HepG2 (cell line): ENCODE measurements at regions not wholly inside any gene's neighbourhood (a gene's known extent, or its start where the extent isn't known, plus 50 kb on each side); places are given as distances from the start of the nearest gene placed in this dataset.

Source experiments
- ATAC-seq: fragments of 200-7000 bp; cut with Tn5 transposase; 3 replicates; pipeline ENCODE4 v1.9.1; 2020; ENCODE audit warnings: mild to moderate bottlenecking, moderate library complexity
- BruUV-seq: library from RNA; stranded (reverse); fragments of 400-500 nt; replicated peaks from 2 replicates; lab custom pipeline; 2021; lab: Mats Ljungman, UMichigan
- CTCF ChIA-PET: fragments of 300-600 bp; formaldehyde crosslinking; extraction: SDS; loops from one replicate; lab custom pipeline; 2021; ENCODE audit warnings: low total read pairs, inconsistent platforms, low intra/inter-chr PET ratio; lab: Yijun Ruan, JAX
- POLR2A ChIA-PET: fragments of 350-600 bp; sonication (Branson Sonifier 250); formaldehyde crosslinking; loops from one replicate; lab custom pipeline; 2020; ENCODE audit warnings: antibody characterized with exemption, inconsistent platforms; lab: Yijun Ruan, JAX
- DNase-seq: peaks from one replicate; pipeline ENCODE4 v3.0.0-alpha.2; 2015; ENCODE audit warnings: low spot score
- FAIRE-seq: peaks from 3 replicates; lab custom pipeline; 2011; peaks lifted over from hg19 to GRCh38; lab: Jason Lieb, UNC
- H2AFZ ChIP-seq: one replicate; pipeline ENCODE4 v1.6.1; 2011; ENCODE audit warnings: low read length, inconsistent platforms
- H3K27ac ChIP-seq: fragments of 300-600 bp; 3 replicates; pipeline ENCODE4 v1.8.0; 2011; ENCODE audit warnings: mixed run types, mild to moderate bottlenecking, mixed read lengths, low read length, inconsistent platforms; ENCODE audit not compliant: insufficient read depth; ENCODE audit errors: extremely low read length
- H3K27me3 ChIP-seq, 2 experiments: fragments of 200-600 bp in 1 of 2; 2 replicates in 1 of 2; 3 replicates in 1 of 2; pipeline versions ENCODE4 v1.6.0 to v1.8.0; 2011; ENCODE audit warnings: low read length in 2 of 2, mild to moderate bottlenecking in 2 of 2, moderate library complexity in 2 of 2, inconsistent platforms in 1 of 2; ENCODE audit not compliant: insufficient read depth in 2 of 2, control insufficient read depth in 1 of 2
- H3K36me3 ChIP-seq, 2 experiments: fragments of 200-600 bp in 1 of 2; replicated peaks in 1 of 2; 2 replicates in 1 of 2; 3 replicates in 1 of 2; pipeline versions ENCODE4 v1.5.1 to v1.8.0; 2011; ENCODE audit warnings: low read length in 2 of 2, inconsistent platforms in 1 of 2; ENCODE audit not compliant: insufficient read depth in 2 of 2, control insufficient read depth in 1 of 2
- H3K4me1 ChIP-seq: 2 replicates; pipeline ENCODE4 v1.5.1; 2012; ENCODE audit warnings: low read length, inconsistent platforms; ENCODE audit not compliant: insufficient read depth
- H3K4me2 ChIP-seq: 2 replicates; pipeline ENCODE4 v1.6.0; 2011; ENCODE audit warnings: low read depth, low read length, inconsistent platforms
- H3K4me3 ChIP-seq, 3 experiments: fragments of 200-600 bp in 1 of 3; sonication (generic), shearing (Covaris generic) in 1 of 3; replicated peaks in 1 of 3; 2 replicates each; pipeline ENCODE4 v1.5.1; 2011 to 2016; ENCODE audit warnings: low read length in 3 of 3, inconsistent platforms in 2 of 3, low read depth in 2 of 3, mild to moderate bottlenecking in 2 of 3, control low read depth in 1 of 3, mixed read lengths in 1 of 3; ENCODE audit not compliant: insufficient read depth in 1 of 3
- H3K79me2 ChIP-seq: one replicate; pipeline ENCODE4 v1.6.1; 2011; ENCODE audit warnings: low read length, inconsistent platforms; ENCODE audit not compliant: insufficient read depth
- H3K9ac ChIP-seq: 2 replicates; pipeline ENCODE4 v1.6.0; 2011; ENCODE audit warnings: mild to moderate bottlenecking, low read depth, low read length, inconsistent platforms; ENCODE audit not compliant: insufficient read depth
- H3K9me3 ChIP-seq: 2 replicates; pipeline ENCODE4 v1.5.1; 2012; ENCODE audit warnings: mild to moderate bottlenecking, low read length
- H4K20me1 ChIP-seq: 2 replicates; pipeline ENCODE4 v1.6.0; 2011; ENCODE audit warnings: inconsistent platforms, mild to moderate bottlenecking, low read length, moderate library complexity; ENCODE audit not compliant: insufficient read depth
- AGO1 ChIP-seq: fragments of 200-400 bp; formaldehyde crosslinking; IDR thresholded peaks from 2 replicates; pipeline ENCODE4 v1.6.1; 2017; ENCODE audit warnings: mild to moderate bottlenecking, low read depth, low read length, moderate library complexity; ENCODE audit not compliant: poor library complexity, severe bottlenecking
- IKZF1 ChIP-seq: fragments of 450-650 bp; IDR thresholded peaks from 2 replicates; pipeline ENCODE4 v1.7.1; 2016
- KDM4B ChIP-seq: sonication (generic); formaldehyde crosslinking; IDR thresholded peaks from 2 replicates; pipeline ENCODE4 v1.4.0; 2020; ENCODE audit warnings: missing genetic modification reagents
- NFE2L1 ChIP-seq: sonication (generic); formaldehyde crosslinking; IDR thresholded peaks from 2 replicates; pipeline ENCODE4 v1.4.0; 2020; ENCODE audit warnings: missing genetic modification reagents, mild to moderate bottlenecking, borderline replicate concordance
- NFKBIZ ChIP-seq: IDR thresholded peaks from 2 replicates; pipeline ENCODE4 v1.6.1; 2018; ENCODE audit warnings: missing genetic modification reagents, missing compliant biosample characterization
- NFYB ChIP-seq: sonication (generic); formaldehyde crosslinking; IDR thresholded peaks from 2 replicates; pipeline ENCODE4 v1.4.0; 2020; ENCODE audit warnings: missing genetic modification reagents
- REXO4 ChIP-seq: sonication (generic); formaldehyde crosslinking; IDR thresholded peaks from 2 replicates; pipeline ENCODE4 v1.8.0; 2022; ENCODE audit warnings: missing genetic modification reagents, mild to moderate bottlenecking, borderline replicate concordance
- RFX3 ChIP-seq: IDR thresholded peaks from 2 replicates; pipeline ENCODE4 v1.6.1; 2016; ENCODE audit warnings: missing biosample characterization, missing genetic modification reagents
- RNF219 ChIP-seq: sonication (generic); formaldehyde crosslinking; IDR thresholded peaks from 2 replicates; pipeline ENCODE4 v1.5.0; 2020; ENCODE audit warnings: mild to moderate bottlenecking, missing genetic modification reagents
- SETDB1 ChIP-seq: sonication (generic); formaldehyde crosslinking; IDR thresholded peaks from 2 replicates; pipeline ENCODE4 v1.5.1; 2020; ENCODE audit warnings: missing genetic modification reagents, mild to moderate bottlenecking, borderline replicate concordance
- SMARCE1 ChIP-seq: fragments of 450-650 bp; IDR thresholded peaks from 2 replicates; pipeline ENCODE4 v1.6.1; 2017; ENCODE audit warnings: borderline replicate concordance
- ZBTB1 ChIP-seq: sonication (generic); formaldehyde crosslinking; IDR thresholded peaks from 2 replicates; pipeline ENCODE4 v1.4.0; 2020; ENCODE audit warnings: missing genetic modification reagents, borderline replicate concordance
- ZC3H13 ChIP-seq: sonication (generic); formaldehyde crosslinking; IDR thresholded peaks from 2 replicates; pipeline ENCODE4 v1.8.1; 2023; ENCODE audit warnings: mild to moderate bottlenecking, missing genetic modification reagents, moderate library complexity
- ZFP36 ChIP-seq: fragments of 150-350 bp; IDR thresholded peaks from 2 replicates; pipeline ENCODE4 v1.6.1; 2018; ENCODE audit warnings: borderline replicate concordance, low read length, low read depth; ENCODE audit not compliant: partially characterized antibody
- ZMYM3 ChIP-seq: sonication (generic); formaldehyde crosslinking; IDR thresholded peaks from 2 replicates; pipeline ENCODE4 v1.5.1; 2020; ENCODE audit warnings: mild to moderate bottlenecking, missing genetic modification reagents
- ZNF30 ChIP-seq: sonication (generic); formaldehyde crosslinking; IDR thresholded peaks from 2 replicates; pipeline ENCODE4 v1.5.0; 2020; ENCODE audit warnings: mild to moderate bottlenecking, missing genetic modification reagents
- ZSCAN29 ChIP-seq: sonication (generic); formaldehyde crosslinking; conservative IDR thresholded peaks from 2 replicates; pipeline ENCODE4 v1.4.0; 2020; ENCODE audit warnings: mild to moderate bottlenecking, missing genetic modification reagents
- WGBS: methylation state at CpG from one replicate; pipeline ENCODE4 v1.1.6; 2017; ENCODE audit warnings: low lambda C conversion rate; 5-methylcytosine and 5-hydroxymethylcytosine counted together
- in situ Hi-C: cut with HindIII; loops from 2 replicates; pipeline ENCODE4 v1.10.0; 2017; ENCODE audit warnings: low pct_unique_long_range_greater_than_20kb; ENCODE audit not compliant: extremely low pct_ligation_motif_present
- intact Hi-C: fragments of 100-400 bp; cut with micrococcal nuclease; formaldehyde crosslinking; loops from one replicate; pipeline ENCODE4 v1.10.0; 2022; ENCODE audit not compliant: unreplicated experiment

- H3K79me2 ChIP-seq: no peaks in the 10 kb centered on the region
- no peak overlapping the region for H3K4me2 ChIP-seq
- H3K27me3 ChIP-seq: peaks cover 4 to 41% of the 10 kb centered on the region in 2 experiments; a peak in 4 of 5 replicates
- BruUV-seq: no TSS peak
- DNase-seq: no peak
- no peaks in the 10 kb centered on the region for H3K4me1 ChIP-seq
- in situ Hi-C loops: no loop called here
- POLR2A ChIA-PET: no interaction called here
- H3K9ac ChIP-seq: no peak overlapping the region
- no peaks in the 10 kb centered on the region for H3K9me3 ChIP-seq
- ATAC-seq: no peak
- H3K36me3 ChIP-seq: no peaks in the 10 kb centered on the region
- no peak overlapping the region for H2AFZ ChIP-seq
- 30% methylated on average over 16 of the region's 19 CpGs for WGBS
- intact Hi-C loops: no loop called here
- CTCF ChIA-PET: no interaction called here
- TF ChIP-seq RNF219 (CRISPR knock-in tag): no peak
- no peak for TF ChIP-seq ZFP36
- TF ChIP-seq KDM4B (CRISPR knock-in tag): no peak
- TF ChIP-seq NFE2L1 (CRISPR knock-in tag): no peak
- no peak for TF ChIP-seq REXO4 (CRISPR knock-in tag)
- no peak for TF ChIP-seq NFYB (CRISPR knock-in tag)
- no peak for TF ChIP-seq SETDB1 (CRISPR knock-in tag)
- no peak for TF ChIP-seq SMARCE1
- no peak for TF ChIP-seq ZSCAN29 (CRISPR knock-in tag)
- no peak for TF ChIP-seq NFKBIZ (CRISPR knock-in tag)
- no peak for TF ChIP-seq ZBTB1 (CRISPR knock-in tag)
- TF ChIP-seq ZC3H13 (CRISPR knock-in tag): no peak
- TF ChIP-seq ZNF30: no peak
- no peak for TF ChIP-seq IKZF1
- TF ChIP-seq ZMYM3 (CRISPR knock-in tag): no peak
- no peak for TF ChIP-seq AGO1
- no peak for TF ChIP-seq RFX3
- TF ChIP-seq, all 625 proteins: peak for 0
- FAIRE-seq: no peak
- no peak overlapping the region for H3K27ac ChIP-seq
- H3K4me3 ChIP-seq: no peak overlapping the region
- no peaks in the 10 kb centered on the region for H4K20me1 ChIP-seq
Observed at GRCh38 chr12:38159092-38159551, 157.5 kb upstream of the ALG10B start.
